NT2/D1 (cell line): ENCODE measurements at regions not wholly inside any gene's neighbourhood (a gene's known extent, or its start where the extent isn't known, plus 50 kb on each side); places are given as distances from the start of the nearest gene placed in this dataset.

Experiments
- SUZ12 ChIP-seq: IDR thresholded peaks from 2 replicates; pipeline ENCODE4 v1.6.1; 2011; ENCODE audit not compliant: insufficient read length, insufficient read depth; ENCODE audit errors: extremely low read depth
- YY1 ChIP-seq: IDR thresholded peaks from 2 replicates; pipeline ENCODE4 v1.6.1; 2011; ENCODE audit not compliant: insufficient read length, insufficient read depth

DNA sequence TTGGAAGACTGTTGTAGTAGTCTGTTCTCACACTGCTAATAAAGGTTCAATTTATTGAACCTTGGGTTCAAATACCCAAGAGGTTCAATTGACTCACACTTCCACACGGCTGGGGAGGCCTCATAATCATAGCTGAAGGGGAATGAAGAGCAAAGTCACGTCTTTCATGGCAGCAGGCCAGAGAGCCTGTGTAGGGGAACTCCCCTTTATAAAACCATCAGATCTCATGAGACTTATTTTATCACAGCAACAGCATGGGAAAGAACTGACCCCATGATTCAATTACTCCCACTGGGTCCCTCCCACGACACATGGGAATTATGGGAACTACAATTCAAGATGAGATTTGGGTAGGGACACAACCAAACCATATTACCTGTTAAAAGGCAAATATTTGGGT is 268.2 kb downstream of the TMEM167A start:
- TF ChIP-seq YY1, result no peak
- no peak for TF ChIP-seq SUZ12
